SHP77 (cell line): ENCODE measurements at regions not wholly inside any gene's neighbourhood (a gene's known extent, or its start where the extent isn't known, plus 50 kb on each side); places are given as distances from the start of the nearest gene placed in this dataset.
"Not testable (repeated sequence)": the region's sequence is repeated elsewhere in the genome, so short reads cannot be mapped to it uniquely, and the experiment has no call there.

Source experiments
- DNase-seq, 2 experiments: peaks; one replicate each; lab custom pipeline; 2025; lab: John Stamatoyannopoulos, UW

GRCh38 chr17:69672924-69673323 is 258.4 kb downstream of the MAP2K6 start:
- DNase-seq, result no peak

GRCh38 chr17:69677130-69677529 is 262.6 kb downstream of the MAP2K6 start:
- DNase-seq, result no peak

DNA sequence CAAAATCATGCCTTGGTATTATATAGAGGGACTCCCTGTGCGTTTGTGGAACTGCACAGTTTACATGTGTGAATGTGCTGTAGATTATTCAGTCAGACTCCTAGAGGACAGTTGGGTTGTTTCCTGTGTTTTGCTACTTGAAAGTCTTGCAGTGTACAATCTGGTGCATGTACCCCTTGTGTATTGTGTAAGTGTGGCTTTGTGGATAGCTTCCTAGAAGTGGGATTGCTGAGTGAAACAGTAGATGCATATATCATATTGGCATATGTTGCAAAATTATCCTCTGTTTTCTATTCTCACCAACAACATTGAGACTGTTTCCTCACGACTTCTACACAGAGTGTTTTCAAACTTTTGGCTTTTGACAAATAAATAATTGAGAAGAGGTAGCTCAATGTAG is 263.7 kb downstream of the MAP2K6 start:
- DNase-seq, result no peak

- no peak for DNase-seq
Measured at GRCh38 chr17:69679829-69680228, 265.3 kb downstream of the MAP2K6 start.

GRCh38 chr17:69684251-69684650 is 269.8 kb downstream of the MAP2K6 start:
- no peak for DNase-seq

- DNase-seq, result not testable (repeated sequence)
Measured at GRCh38 chr17:69685150-69685549, 270.7 kb downstream of the MAP2K6 start.

- no peak for DNase-seq
Measured at GRCh38 chr17:69690531-69690930, 276.0 kb downstream of the MAP2K6 start.

DNA sequence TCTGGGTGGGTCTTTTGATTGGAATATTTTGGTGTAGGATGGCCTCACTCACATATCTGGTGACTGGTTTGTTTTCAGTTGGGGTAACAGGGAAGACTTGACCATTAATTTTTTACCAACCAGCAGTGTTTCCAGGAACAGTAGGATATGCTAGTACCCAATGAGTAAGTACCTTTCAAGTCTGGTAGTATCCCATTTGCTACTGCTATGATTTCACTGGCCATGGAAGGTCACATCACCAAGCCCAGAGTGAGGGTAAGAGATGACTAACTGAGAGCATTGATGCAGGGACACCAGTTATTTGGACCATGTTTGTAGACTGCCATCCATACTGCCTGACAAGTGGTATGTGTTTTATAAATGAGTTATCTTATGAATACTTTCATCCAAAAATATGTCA is 277.7 kb downstream of the MAP2K6 start:
- DNase-seq, result no peak

DNA sequence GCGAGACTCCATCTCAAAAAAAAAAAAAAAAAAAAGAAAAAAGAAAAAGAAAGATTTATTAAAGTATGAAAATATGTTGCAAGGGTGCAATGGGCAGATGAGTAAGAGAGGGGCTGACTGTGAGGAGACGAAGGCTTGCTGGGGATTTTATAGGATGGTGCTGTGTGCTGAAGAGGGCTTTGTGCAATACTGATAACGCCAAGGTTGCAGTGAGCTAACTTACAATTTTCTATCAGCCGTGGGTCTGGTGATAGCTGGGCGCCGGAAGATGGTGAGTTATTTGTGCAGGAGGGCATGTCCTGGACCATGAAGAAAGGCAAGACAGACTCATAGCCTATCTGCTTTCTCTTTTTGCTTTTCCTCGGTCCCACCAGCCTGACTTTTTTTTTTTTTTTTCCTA is 281.1 kb downstream of the MAP2K6 start:
- DNase-seq, result no peak

- no peak for DNase-seq
Measured at GRCh38 chr17:69696650-69697049, 282.2 kb downstream of the MAP2K6 start.

DNA sequence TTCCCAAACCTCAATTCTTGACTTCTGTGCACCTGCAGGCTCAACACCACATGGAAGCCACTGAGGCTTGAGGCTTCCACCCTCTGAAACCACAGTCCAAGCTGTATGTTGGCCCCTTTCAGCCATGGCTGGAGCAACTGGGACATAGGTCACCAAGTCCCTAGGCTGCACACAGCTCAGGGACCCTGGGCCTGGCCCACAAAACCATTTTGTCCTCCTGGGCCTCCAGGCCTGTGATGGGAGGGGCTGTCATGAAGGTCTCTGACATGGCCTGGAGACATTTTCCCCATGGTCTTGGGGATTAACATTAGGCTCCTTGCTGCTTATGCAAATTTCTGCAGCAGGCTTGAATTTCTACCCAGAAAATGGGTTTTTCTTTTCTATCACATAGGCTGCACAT is 283.9 kb downstream of the MAP2K6 start:
- DNase-seq, result not testable (repeated sequence)

- no peak for DNase-seq
Measured at GRCh38 chr17:69702078-69702477, 287.6 kb downstream of the MAP2K6 start.

DNA sequence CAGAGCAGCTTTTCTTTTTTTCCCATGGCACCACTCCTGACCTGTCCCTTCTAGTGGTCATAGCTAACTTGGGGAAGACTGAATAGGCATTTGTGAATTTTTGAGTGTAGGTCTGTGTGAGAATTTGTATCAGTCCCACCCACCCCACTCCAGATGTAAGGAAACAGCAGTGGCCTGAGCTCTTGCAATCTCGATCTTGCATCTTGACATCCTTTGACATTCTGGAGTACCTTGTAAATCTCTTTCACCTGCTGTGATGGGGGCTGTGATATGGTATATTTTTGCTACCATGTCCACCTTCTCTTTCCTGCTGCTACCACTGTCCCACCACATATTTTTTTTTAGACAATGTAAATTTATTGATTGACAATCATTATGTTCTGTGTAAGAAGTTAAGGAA is 289.3 kb downstream of the MAP2K6 start:
- DNase-seq, result no peak

DNA sequence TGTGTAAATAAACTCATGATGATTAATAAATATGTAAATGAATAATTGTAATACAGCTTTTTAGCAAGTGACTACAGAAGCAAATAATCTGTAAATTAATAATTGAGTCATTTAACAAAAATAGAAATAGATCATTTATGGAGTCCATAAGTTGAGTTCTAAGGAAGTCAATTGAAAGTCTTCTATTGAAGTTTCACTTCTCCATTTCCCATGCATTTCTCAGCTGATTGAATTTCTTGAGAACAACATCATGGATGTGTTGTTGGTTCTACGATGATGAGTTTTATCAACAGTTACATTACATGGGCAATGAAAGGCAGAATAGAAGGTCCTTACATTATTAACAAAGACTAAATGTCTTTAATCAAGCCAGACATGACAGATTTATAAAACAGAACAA is 290.4 kb downstream of the MAP2K6 start:
- DNase-seq, result no peak

- no peak for DNase-seq
Measured at GRCh38 chr17:69706127-69706526, 291.6 kb downstream of the MAP2K6 start.

DNA sequence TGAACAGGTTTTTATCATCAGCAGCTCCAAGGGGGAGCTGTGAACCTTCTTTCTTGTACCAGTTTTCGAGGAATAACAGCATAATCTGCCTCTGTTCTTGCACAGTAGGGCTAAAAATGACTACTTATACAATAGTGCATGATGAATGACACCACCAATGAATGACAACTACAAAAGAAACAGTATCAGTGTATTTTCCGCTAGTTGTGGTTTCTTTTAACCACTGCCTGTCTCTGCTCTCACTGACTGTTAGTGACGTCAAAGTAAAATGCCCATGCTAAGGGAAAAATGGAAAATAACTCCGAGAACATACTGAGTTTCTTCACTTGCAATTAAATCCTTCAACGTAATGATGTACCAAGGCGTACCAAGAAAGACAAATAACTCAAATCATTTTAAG is 294.9 kb downstream of the MAP2K6 start:
- DNase-seq, result no peak

DNA sequence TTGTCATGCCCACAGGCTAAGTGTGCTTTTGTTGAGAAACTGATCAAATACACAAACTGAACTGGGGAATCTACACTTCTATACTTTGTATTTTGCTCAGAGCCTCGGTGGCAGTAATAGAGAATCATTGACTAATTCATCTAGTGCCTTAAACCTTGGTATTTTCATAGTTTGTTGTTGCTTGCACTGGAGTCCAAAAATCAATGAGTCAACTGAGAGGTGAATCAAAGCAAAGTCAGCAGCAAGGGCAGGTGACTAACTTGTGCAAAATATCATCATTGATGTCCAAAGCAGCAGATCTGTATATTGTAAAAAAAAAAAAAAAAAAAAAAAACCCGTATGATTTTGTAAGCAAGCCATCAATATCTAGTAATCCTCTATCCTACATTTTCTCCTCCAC is 296.4 kb downstream of the MAP2K6 start:
- no peak for DNase-seq

DNA sequence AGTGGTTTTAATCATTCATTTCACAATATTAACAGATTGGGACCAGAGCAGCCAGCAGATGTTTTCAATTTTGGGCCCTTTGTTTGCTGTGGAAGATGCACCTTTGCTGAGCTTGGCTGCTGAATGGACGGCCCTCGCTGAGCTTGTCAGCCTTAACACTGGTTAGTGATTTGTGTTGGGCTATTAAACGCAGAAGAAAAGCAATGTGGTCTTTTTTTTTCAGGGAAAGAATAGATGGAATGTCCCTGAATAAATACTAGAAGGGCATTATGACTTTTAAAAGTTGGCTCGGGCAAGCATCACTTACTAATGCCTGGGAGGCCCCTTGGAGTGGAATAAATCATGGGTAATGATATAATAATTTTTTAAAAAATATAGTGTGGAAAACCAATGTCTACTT is 297.0 kb downstream of the MAP2K6 start:
- peak in 1 of 2 experiments; percentile 39 for DNase-seq

DNA sequence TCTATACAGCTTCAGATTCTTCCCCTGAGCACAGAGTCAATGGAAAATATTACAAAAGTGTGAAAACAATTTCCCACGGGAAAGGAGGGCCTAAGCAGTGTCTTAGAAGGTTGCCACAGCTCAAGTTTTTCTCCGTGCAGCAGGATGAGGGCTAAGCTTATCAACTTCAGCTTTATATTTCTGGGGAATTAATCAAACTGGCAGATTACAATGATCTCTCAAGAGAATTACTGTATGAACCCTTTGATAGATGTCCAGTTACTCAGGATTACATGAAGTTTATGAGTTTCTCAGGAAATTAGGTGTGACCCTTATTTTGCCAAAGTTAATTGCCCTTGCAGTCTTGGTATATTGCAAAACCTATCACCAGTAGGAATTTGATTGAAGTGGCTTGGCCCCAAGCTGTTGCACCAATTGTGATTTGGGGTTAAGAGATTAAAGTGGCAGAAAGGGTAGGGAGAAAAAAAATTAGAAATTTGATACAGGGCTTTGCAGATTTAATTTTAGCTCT is 298.4 kb downstream of the MAP2K6 start:
- DNase-seq, result no peak

DNA sequence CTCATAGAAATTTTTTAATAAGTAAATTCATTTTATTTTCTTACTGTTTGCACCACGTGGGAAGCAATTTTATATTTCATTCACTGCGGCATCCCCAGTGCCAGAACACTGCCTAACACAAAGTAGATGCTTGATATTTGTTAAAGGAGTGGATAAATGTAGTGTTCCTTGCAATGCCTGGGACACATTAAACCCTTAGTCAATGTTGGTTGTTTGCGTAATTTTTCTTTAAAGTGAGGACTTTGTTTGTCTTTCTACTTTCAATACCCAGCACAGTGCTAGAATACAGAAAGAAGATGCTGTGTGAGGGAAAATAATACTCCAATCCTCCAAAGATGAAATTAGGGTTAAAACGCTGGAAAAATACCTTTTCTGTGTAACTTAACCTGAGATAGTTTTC is 299.3 kb downstream of the MAP2K6 start:
- DNase-seq, result no peak

DNA sequence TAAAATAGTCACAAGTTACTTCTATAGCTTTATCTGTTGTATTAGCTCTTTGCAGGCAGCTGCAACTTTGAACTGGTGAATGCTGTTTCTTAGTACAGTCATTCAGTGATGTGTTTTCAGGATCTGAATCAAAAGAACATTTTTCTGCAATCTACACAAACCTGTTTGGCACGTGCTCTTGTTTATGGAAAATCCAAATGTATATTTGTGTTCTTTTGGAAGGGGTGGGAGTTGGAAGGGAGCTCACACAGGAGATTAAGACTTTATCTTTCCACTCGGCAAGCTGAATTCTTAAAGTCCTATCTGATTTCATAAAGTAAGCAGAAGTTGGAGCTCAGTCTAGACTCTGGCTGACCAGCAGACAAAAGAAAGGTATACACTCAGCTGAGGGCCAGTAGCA is 300.2 kb downstream of the MAP2K6 start:
- DNase-seq, result no peak

DNA sequence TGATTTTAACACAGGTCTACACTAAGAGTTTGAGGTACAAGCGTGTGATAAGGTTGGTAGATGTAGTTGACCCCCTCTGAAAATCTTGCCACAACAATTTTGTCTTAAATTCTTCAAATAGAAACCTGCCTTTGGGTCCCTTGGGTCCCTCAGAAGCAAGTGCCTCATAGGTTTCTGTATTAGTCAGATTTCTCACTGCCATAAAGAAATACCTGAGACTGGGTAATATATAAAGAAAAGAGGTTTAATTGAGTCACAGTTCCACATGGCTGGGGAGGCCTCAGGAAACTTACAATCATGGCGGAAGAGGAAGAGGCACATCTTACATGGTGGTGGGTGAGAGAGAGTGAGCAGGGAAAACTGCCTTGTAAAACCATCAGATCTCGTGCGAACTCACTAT is 301.2 kb downstream of the MAP2K6 start:
- no peak for DNase-seq

DNA sequence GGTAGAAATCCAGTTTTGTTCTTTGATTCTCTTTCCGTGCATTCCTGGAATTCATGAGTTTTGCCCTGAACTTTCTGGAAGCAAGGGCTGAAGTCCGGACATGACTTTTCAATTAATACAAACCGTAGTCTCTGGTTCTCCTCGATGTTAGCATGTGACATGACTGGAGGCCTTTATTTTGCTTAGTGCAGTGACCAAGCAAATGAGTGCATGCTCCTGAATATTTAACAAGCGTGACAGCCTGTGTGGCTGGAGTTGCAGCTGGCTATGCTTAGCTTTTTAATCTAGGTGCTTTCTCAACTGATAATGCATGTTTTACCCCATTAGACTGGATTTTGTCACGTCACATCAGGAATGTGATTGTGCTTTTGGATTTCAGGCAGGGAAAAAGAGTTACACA is 302.1 kb downstream of the MAP2K6 start:
- no peak for DNase-seq

- no peak for DNase-seq
Measured at GRCh38 chr17:69717214-69717613, 302.7 kb downstream of the MAP2K6 start.

DNA sequence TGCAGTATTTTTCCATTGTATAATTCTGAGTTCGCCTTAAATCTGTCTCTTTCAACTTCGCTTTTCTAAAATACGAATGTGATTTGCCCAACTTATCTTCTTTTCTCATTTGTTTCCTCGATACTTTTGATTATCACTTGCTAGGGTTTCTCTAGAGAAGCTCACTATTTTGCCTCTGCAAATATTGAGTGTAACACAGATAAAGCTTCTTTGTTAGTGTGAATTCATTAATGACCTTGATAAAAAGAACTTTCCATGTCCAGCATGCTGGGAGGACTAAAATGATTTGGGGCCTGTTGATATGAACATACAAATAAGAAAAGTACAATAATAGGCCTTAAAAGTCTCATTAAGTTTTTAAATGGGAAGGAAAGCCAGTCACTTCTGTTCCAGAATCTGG is 303.3 kb downstream of the MAP2K6 start:
- DNase-seq, result no peak
